ENCODE measurements at regions not wholly inside any gene's neighbourhood (a gene's known extent, or its start where the extent isn't known, plus 50 kb on each side); places are given as distances from the start of the nearest gene placed in this dataset.

- WGBS (ENCODE audit: low lambda C conversion rate), result 15% methylated on average over 3 of the region's 3 CpGs
- ChIA-PET POLR2A (no interaction called here), CTCF (interaction anchor here (1.0 to 2.8 kb wide), 3 partner anchors 20 to 122 kb away, joined by 4 to 9 read pairs (median 5); no protein-coding TSS in a partner anchor)
- Histone ChIP-seq H3F3A (replicated peaks; ENCODE audit: insufficient read depth) (no peaks in the 10 kb centered on the region), H3K36me3 (replicated peaks in 1 of 2; ENCODE audit: control insufficient read depth in 1 of 2, insufficient read depth in 2 of 2, low read length in 1 of 2) (no peaks in the 10 kb centered on the region), H4K20me1 (ENCODE audit: insufficient read depth) (no peaks in the 10 kb centered on the region), H3K9me2 (no peaks in the 10 kb centered on the region), H3K4me1 (ENCODE audit: control insufficient read depth in 1 of 2, insufficient read depth in 2 of 2, low read depth in 1 of 2, low read length in 1 of 2) (peaks cover 0 to 12% of the 10 kb centered on the region in 2 experiments; a peak in 3 of 4 replicates), H3K27me3 (ENCODE audit: insufficient read depth) (no peaks in the 10 kb centered on the region), H3K9ac (no peak overlapping the region), H3K9me3 (no peaks in the 10 kb centered on the region), H3K79me2 (ENCODE audit: insufficient read depth) (no peaks in the 10 kb centered on the region), H3K4me3 (ENCODE audit: low read depth in 2 of 2, low read length in 1 of 2) (no peak overlapping the region; a peak in 1 of 4 replicates), H2AFZ (ENCODE audit: low read depth) (no peak overlapping the region), H3K27ac (ENCODE audit: low read depth in 2 of 2, low read length in 1 of 2) (peak overlapping the region in 1 of 2 experiments; percentile 93; a peak in 2 of 4 replicates), H3K4me2 (peak overlapping the region; percentile 24; the same call in 1 of the 2 replicates)
- TF ChIP-seq, protein P1, sequence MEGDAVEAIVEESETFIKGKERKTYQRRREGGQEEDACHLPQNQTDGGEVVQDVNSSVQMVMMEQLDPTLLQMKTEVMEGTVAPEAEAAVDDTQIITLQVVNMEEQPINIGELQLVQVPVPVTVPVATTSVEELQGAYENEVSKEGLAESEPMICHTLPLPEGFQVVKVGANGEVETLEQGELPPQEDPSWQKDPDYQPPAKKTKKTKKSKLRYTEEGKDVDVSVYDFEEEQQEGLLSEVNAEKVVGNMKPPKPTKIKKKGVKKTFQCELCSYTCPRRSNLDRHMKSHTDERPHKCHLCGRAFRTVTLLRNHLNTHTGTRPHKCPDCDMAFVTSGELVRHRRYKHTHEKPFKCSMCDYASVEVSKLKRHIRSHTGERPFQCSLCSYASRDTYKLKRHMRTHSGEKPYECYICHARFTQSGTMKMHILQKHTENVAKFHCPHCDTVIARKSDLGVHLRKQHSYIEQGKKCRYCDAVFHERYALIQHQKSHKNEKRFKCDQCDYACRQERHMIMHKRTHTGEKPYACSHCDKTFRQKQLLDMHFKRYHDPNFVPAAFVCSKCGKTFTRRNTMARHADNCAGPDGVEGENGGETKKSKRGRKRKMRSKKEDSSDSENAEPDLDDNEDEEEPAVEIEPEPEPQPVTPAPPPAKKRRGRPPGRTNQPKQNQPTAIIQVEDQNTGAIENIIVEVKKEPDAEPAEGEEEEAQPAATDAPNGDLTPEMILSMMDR (IDR thresholded peaks at IDR 0.05), result no peak
- peak; percentile 68 for TF ChIP-seq TCF12 (IDR thresholded peaks at IDR 0.05)
- DNase-seq, result peak; percentile 33
Observed at GRCh38 chr16:74186561-74186971, 110.0 kb upstream of the PSMD7 start.

- H3K27me3 ChIP-seq (ENCODE audit: insufficient read depth), result no peaks in the 10 kb centered on the region
- no peak overlapping the region for H3K9ac ChIP-seq
- H3K4me2 ChIP-seq, result no peak overlapping the region
- WGBS (ENCODE audit: low lambda C conversion rate), result 46% methylated on average over 5 of the region's 5 CpGs
- H3F3A ChIP-seq (replicated peaks; ENCODE audit: insufficient read depth), result no peaks in the 10 kb centered on the region
- H3K9me2 ChIP-seq, result no peaks in the 10 kb centered on the region
- H3K4me1 ChIP-seq (ENCODE audit: control insufficient read depth in 1 of 2, insufficient read depth in 2 of 2, low read depth in 1 of 2, low read length in 1 of 2), result peaks cover 0 to 12% of the 10 kb centered on the region in 2 experiments; a peak in 3 of 4 replicates
- H3K9me3 ChIP-seq, result no peaks in the 10 kb centered on the region
- H3K4me3 ChIP-seq (ENCODE audit: low read depth in 2 of 2, low read length in 1 of 2), result no peak overlapping the region
- H4K20me1 ChIP-seq (ENCODE audit: insufficient read depth), result no peaks in the 10 kb centered on the region
- ChIA-PET CTCF (interaction anchor here (0.9 to 2.8 kb wide), 2 partner anchors 8 to 42 kb away, joined by 5 to 9 read pairs; no protein-coding TSS in a partner anchor), POLR2A (no interaction called here)
- no peak overlapping the region for H2AFZ ChIP-seq (ENCODE audit: low read depth)
- H3K79me2 ChIP-seq (ENCODE audit: insufficient read depth), result no peaks in the 10 kb centered on the region
- no peaks in the 10 kb centered on the region for H3K36me3 ChIP-seq (replicated peaks in 1 of 2; ENCODE audit: control insufficient read depth in 1 of 2, insufficient read depth in 2 of 2, low read length in 1 of 2)
- no peak for DNase-seq
- no peak overlapping the region for H3K27ac ChIP-seq (ENCODE audit: low read depth in 2 of 2, low read length in 1 of 2)
- TF ChIP-seq RAD21 (IDR thresholded peaks at IDR 0.05; ENCODE audit: low read length), result no peak
- TF ChIP-seq SIN3A (IDR thresholded peaks at IDR 0.05; ENCODE audit: borderline replicate concordance, low read depth, low read length), result no peak
- no peak for TF ChIP-seq JUND (IDR thresholded peaks at IDR 0.05)
- TF ChIP-seq, protein P2, sequence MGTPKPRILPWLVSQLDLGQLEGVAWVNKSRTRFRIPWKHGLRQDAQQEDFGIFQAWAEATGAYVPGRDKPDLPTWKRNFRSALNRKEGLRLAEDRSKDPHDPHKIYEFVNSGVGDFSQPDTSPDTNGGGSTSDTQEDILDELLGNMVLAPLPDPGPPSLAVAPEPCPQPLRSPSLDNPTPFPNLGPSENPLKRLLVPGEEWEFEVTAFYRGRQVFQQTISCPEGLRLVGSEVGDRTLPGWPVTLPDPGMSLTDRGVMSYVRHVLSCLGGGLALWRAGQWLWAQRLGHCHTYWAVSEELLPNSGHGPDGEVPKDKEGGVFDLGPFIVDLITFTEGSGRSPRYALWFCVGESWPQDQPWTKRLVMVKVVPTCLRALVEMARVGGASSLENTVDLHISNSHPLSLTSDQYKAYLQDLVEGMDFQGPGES (IDR thresholded peaks at IDR 0.05; ENCODE audit: low read depth, low read length), result no peak
- TF ChIP-seq ZBTB33 (IDR thresholded peaks at IDR 0.05; ENCODE audit: borderline replicate concordance, low read depth), result no peak
- TF ChIP-seq RFX5 (IDR thresholded peaks at IDR 0.05; ENCODE audit: low read length), result no peak
- TF ChIP-seq CHD2 (IDR thresholded peaks at IDR 0.05; ENCODE audit: low read length, partially characterized antibody), result no peak
- no peak for TF ChIP-seq TAF1 (IDR thresholded peaks at IDR 0.05; ENCODE audit: borderline replicate concordance, low read depth, low read length)
- TF ChIP-seq, protein P1 (IDR thresholded peaks at IDR 0.05), result no peak
- no peak for TF ChIP-seq GATA2 (CRISPR knock-in tag; IDR thresholded peaks at IDR 0.05)
- TF ChIP-seq, protein P3, sequence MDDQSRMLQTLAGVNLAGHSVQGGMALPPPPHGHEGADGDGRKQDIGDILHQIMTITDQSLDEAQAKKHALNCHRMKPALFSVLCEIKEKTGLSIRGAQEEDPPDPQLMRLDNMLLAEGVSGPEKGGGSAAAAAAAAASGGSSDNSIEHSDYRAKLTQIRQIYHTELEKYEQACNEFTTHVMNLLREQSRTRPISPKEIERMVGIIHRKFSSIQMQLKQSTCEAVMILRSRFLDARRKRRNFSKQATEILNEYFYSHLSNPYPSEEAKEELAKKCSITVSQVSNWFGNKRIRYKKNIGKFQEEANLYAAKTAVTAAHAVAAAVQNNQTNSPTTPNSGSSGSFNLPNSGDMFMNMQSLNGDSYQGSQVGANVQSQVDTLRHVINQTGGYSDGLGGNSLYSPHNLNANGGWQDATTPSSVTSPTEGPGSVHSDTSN (IDR thresholded peaks at IDR 0.05), result no peak
- TF ChIP-seq TEAD4 (IDR thresholded peaks at IDR 0.05; ENCODE audit: borderline replicate concordance, insufficient read depth), result no peak
- no peak for TF ChIP-seq USF1 (IDR thresholded peaks at IDR 0.05; ENCODE audit: borderline replicate concordance, low read depth)
- TF ChIP-seq, protein P4, sequence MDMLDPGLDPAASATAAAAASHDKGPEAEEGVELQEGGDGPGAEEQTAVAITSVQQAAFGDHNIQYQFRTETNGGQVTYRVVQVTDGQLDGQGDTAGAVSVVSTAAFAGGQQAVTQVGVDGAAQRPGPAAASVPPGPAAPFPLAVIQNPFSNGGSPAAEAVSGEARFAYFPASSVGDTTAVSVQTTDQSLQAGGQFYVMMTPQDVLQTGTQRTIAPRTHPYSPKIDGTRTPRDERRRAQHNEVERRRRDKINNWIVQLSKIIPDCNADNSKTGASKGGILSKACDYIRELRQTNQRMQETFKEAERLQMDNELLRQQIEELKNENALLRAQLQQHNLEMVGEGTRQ (IDR thresholded peaks at IDR 0.05; ENCODE audit: borderline replicate concordance, low read depth, low read length), result no peak
- TF ChIP-seq POLR2AphosphoS5 (IDR thresholded peaks at IDR 0.05; ENCODE audit: low read depth, low read length), result no peak
Observed at GRCh38 chr16:74184839-74185238, 111.8 kb upstream of the PSMD7 start.

All from SK-N-SH (cell line).